ENCODE measurements at regions not wholly inside any gene's neighbourhood (a gene's known extent, or its start where the extent isn't known, plus 50 kb on each side); places are given as distances from the start of the nearest gene placed in this dataset.

GRCh38 chr1:102071451-102071850, 74.7 kb upstream of the OLFM3 start:
- TF ChIP-seq POLR2AphosphoS5 (IDR thresholded peaks at IDR 0.05; ENCODE audit: borderline replicate concordance, low read depth, low read length): no peak
- no peak for TF ChIP-seq EZH2 (IDR thresholded peaks at IDR 0.05)

Measured in SK-N-MC (cell line).